ENCODE measurements at regions not wholly inside any gene's neighbourhood (a gene's known extent, or its start where the extent isn't known, plus 50 kb on each side); places are given as distances from the start of the nearest gene placed in this dataset.

DNA sequence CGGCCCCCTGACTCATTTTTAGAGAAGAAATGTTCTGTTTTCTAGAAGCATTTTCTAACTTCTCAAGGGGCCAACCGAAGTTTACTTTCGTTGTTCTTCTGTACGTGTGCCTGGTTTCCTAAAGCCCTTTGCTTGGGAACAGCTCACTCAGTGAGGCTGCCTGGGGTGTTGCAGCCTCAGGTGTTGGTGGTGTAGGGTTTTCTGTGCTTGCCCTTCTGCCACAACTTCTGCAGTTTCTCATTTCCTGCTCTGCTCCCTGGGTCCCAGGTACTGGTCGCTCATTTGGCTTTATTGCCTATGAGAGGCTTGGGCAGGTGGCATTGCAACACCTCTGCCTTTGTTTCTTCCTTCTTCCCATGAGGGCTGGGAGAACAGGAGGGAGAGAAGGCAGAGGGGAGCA, 278.3 kb downstream of the SOX4 start:
- TF ChIP-seq, protein P1, sequence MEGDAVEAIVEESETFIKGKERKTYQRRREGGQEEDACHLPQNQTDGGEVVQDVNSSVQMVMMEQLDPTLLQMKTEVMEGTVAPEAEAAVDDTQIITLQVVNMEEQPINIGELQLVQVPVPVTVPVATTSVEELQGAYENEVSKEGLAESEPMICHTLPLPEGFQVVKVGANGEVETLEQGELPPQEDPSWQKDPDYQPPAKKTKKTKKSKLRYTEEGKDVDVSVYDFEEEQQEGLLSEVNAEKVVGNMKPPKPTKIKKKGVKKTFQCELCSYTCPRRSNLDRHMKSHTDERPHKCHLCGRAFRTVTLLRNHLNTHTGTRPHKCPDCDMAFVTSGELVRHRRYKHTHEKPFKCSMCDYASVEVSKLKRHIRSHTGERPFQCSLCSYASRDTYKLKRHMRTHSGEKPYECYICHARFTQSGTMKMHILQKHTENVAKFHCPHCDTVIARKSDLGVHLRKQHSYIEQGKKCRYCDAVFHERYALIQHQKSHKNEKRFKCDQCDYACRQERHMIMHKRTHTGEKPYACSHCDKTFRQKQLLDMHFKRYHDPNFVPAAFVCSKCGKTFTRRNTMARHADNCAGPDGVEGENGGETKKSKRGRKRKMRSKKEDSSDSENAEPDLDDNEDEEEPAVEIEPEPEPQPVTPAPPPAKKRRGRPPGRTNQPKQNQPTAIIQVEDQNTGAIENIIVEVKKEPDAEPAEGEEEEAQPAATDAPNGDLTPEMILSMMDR (IDR thresholded peaks at IDR 0.05), result no peak
- TF ChIP-seq EP300 (IDR thresholded peaks at IDR 0.05), result no peak

Data from suprapubic skin (tissue), 3 donors.